ENCODE measurements at regions not wholly inside any gene's neighbourhood (a gene's known extent, or its start where the extent isn't known, plus 50 kb on each side); places are given as distances from the start of the nearest gene placed in this dataset.
"Not testable (repeated sequence)": the region's sequence is repeated elsewhere in the genome, so short reads cannot be mapped to it uniquely, and the experiment has no call there.

- TF ChIP-seq, protein P1, sequence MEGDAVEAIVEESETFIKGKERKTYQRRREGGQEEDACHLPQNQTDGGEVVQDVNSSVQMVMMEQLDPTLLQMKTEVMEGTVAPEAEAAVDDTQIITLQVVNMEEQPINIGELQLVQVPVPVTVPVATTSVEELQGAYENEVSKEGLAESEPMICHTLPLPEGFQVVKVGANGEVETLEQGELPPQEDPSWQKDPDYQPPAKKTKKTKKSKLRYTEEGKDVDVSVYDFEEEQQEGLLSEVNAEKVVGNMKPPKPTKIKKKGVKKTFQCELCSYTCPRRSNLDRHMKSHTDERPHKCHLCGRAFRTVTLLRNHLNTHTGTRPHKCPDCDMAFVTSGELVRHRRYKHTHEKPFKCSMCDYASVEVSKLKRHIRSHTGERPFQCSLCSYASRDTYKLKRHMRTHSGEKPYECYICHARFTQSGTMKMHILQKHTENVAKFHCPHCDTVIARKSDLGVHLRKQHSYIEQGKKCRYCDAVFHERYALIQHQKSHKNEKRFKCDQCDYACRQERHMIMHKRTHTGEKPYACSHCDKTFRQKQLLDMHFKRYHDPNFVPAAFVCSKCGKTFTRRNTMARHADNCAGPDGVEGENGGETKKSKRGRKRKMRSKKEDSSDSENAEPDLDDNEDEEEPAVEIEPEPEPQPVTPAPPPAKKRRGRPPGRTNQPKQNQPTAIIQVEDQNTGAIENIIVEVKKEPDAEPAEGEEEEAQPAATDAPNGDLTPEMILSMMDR (IDR thresholded peaks at IDR 0.05; ENCODE audit: unreplicated experiment) = no peak
- Mint-ChIP-seq H3K4me3 (ENCODE audit: low read depth) (no peak overlapping the region), H3K27ac (no peak overlapping the region), H3K27me3 (no peaks in the 10 kb centered on the region), H3K4me1 (ENCODE audit: low read depth) (peaks cover 2% of the 10 kb centered on the region), H3K9me3 (ENCODE audit: low read depth) (peaks cover 19% of the 10 kb centered on the region), H3K36me3 (ENCODE audit: insufficient read depth) (peaks cover 1% of the 10 kb centered on the region)
- no peak for DNase-seq (ENCODE audit: low spot score, unreplicated experiment)
These were observed 238.6 kb downstream of the TRIML1 start for GRCh38 chr4:188377816-188378215.

- Mint-ChIP-seq H3K27ac (no peak overlapping the region), H3K27me3 (no peaks in the 10 kb centered on the region), H3K36me3 (ENCODE audit: insufficient read depth) (peaks cover 3% of the 10 kb centered on the region), H3K4me1 (ENCODE audit: low read depth) (peaks cover 7% of the 10 kb centered on the region), H3K4me3 (ENCODE audit: low read depth) (no peak overlapping the region), H3K9me3 (ENCODE audit: low read depth) (peaks cover 12% of the 10 kb centered on the region)
- no peak for DNase-seq (ENCODE audit: low spot score, unreplicated experiment)
- TF ChIP-seq, protein P1 (IDR thresholded peaks at IDR 0.05; ENCODE audit: unreplicated experiment) = no peak
These were observed 243.9 kb downstream of the TRIML1 start for GRCh38 chr4:188383180-188383579.

DNA sequence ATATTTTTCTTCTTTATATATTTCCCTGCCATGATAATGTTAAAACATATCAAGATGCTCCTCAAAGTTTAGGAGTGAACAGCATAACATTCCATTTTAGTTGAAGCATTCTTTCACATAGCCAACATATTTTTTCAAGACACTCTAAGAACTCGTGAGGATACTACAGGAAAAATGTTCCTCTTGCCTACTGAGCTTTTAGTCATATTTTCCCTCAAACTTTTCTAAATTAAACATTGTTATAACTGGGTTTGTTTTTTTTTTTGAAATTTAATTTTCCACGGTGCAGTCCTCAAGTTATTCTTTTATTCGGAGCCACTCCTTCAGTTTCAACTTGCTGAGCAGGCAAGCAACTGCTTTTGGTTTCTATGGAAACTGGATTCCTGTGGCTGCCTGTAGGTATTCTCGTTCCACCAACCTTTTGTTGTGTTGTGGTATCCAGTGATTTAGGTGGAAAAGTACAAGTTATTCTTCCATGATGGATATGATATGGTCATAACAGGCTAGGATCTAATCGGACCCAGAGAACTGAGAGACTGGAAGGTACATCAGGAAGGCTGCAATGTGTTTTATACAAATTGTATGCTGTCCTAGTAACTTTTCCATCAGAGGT is 248.0 kb downstream of the TRIML1 start:
- TF ChIP-seq, protein P1 (IDR thresholded peaks at IDR 0.05; ENCODE audit: unreplicated experiment) = no peak
- H3K4me3 Mint-ChIP-seq (ENCODE audit: low read depth) = no peak overlapping the region
- no peak for DNase-seq (ENCODE audit: low spot score, unreplicated experiment)
- H3K4me1 Mint-ChIP-seq (ENCODE audit: low read depth) = peaks cover 6% of the 10 kb centered on the region
- peaks cover 23% of the 10 kb centered on the region for H3K9me3 Mint-ChIP-seq (ENCODE audit: low read depth)
- H3K36me3 Mint-ChIP-seq (ENCODE audit: insufficient read depth) = peaks cover 4% of the 10 kb centered on the region
- H3K27me3 Mint-ChIP-seq = no peaks in the 10 kb centered on the region
- H3K27ac Mint-ChIP-seq = peak overlapping the region; percentile 31

DNA sequence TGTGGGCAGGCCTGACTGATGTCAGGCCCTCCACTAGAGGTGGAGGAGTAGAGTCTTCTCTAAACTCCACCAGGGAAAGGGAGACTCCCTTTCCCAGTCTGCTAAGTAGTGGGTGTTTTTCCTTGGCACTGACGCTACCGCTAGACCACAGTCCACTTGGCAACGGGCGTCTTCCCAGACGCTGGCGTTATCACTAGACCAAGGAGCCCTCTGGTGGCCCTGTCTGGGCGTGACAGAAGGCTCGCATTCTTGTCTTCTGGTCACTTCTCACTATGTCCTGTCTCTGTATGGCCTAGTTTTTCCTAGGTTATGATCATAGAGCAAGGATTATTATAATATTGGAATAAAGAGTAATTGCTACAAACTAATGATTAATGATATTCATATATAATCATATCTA is 252.1 kb downstream of the TRIML1 start:
- H3K27ac Mint-ChIP-seq; H3K36me3 Mint-ChIP-seq (ENCODE audit: insufficient read depth); DNase-seq (ENCODE audit: low spot score, unreplicated experiment); H3K4me3 Mint-ChIP-seq (ENCODE audit: low read depth); H3K27me3 Mint-ChIP-seq; H3K4me1 Mint-ChIP-seq (ENCODE audit: low read depth): not testable (repeated sequence)
- peaks cover 22% of the 10 kb centered on the region for H3K9me3 Mint-ChIP-seq (ENCODE audit: low read depth)

DNA sequence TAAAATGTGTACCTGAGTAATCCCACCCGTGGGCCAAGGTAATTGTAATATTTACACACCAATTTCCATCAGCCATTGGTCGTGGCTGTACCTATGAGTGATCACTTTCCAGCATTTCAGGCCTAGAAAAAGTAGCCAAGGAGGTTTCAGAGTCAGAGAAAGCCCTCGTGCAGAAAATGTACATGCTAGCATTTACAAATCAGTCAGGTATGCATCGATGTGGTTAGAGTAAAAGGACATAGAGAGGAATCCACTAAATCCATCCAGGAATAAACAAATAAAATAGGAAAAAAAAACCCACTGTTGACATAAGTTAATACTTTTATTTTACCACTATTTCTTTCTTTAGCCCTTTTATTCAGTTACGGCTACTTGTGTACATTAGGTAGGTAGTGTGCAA is 256.8 kb downstream of the TRIML1 start:
- peaks cover 1% of the 10 kb centered on the region for H3K36me3 Mint-ChIP-seq (ENCODE audit: insufficient read depth)
- no peak overlapping the region for H3K4me3 Mint-ChIP-seq (ENCODE audit: low read depth)
- no peak overlapping the region for H3K27ac Mint-ChIP-seq
- DNase-seq (ENCODE audit: low spot score, unreplicated experiment) = no peak
- no peaks in the 10 kb centered on the region for H3K27me3 Mint-ChIP-seq
- TF ChIP-seq, protein P1 (IDR thresholded peaks at IDR 0.05; ENCODE audit: unreplicated experiment) = no peak
- peaks cover 5% of the 10 kb centered on the region for H3K9me3 Mint-ChIP-seq (ENCODE audit: low read depth)
- no peaks in the 10 kb centered on the region for H3K4me1 Mint-ChIP-seq (ENCODE audit: low read depth)

- TF ChIP-seq, protein P1 (IDR thresholded peaks at IDR 0.05; ENCODE audit: unreplicated experiment) = no peak
- no peak overlapping the region for H3K4me3 Mint-ChIP-seq (ENCODE audit: low read depth)
- DNase-seq (ENCODE audit: low spot score, unreplicated experiment) = no peak
- H3K27me3 Mint-ChIP-seq = no peaks in the 10 kb centered on the region
- H3K36me3 Mint-ChIP-seq (ENCODE audit: insufficient read depth) = no peaks in the 10 kb centered on the region
- no peaks in the 10 kb centered on the region for H3K4me1 Mint-ChIP-seq (ENCODE audit: low read depth)
- no peak overlapping the region for H3K27ac Mint-ChIP-seq
- no peaks in the 10 kb centered on the region for H3K9me3 Mint-ChIP-seq (ENCODE audit: low read depth)
These were observed 260.6 kb downstream of the TRIML1 start for GRCh38 chr4:188399834-188400233.
